Sigmoid colon (tissue), 6 donors: ENCODE measurements at regions not wholly inside any gene's neighbourhood (a gene's known extent, or its start where the extent isn't known, plus 50 kb on each side); places are given as distances from the start of the nearest gene placed in this dataset.
"Not testable (repeated sequence)": the region's sequence is repeated elsewhere in the genome, so short reads cannot be mapped to it uniquely, and the experiment has no call there.

Experiments used
- DNase-seq: peaks from one replicate; pipeline ENCODE4 v3.0.0-alpha.2; 2019
- H3K27ac ChIP-seq, 4 donors: fragments of 200-600 bp; sonication (generic); one replicate each; pipeline ENCODE4 v1.5.1; 2016 to 2019; ENCODE audit warnings: mild to moderate bottlenecking in 1 of 4
- H3K27me3 ChIP-seq, 3 donors: fragments of 200-600 bp; sonication (generic); one replicate each; pipeline ENCODE4 v1.5.1; 2019; ENCODE audit warnings: mild to moderate bottlenecking in 1 of 3
- H3K36me3 ChIP-seq, 4 donors: fragments of 200-600 bp; sonication (generic); one replicate each; pipeline ENCODE4 v1.5.1; 2016 to 2019
- H3K4me1 ChIP-seq, 4 donors: fragments of 200-600 bp; sonication (generic); one replicate each; pipeline ENCODE4 v1.5.1; 2017 to 2019
- H3K4me3 ChIP-seq, 4 donors: fragments of 200-600 bp; sonication (generic); one replicate each; pipeline ENCODE4 v1.5.1; 2017 to 2019; ENCODE audit warnings: mild to moderate bottlenecking in 2 of 4, moderate library complexity in 1 of 4
- H3K9me3 ChIP-seq, 4 donors: fragments of 200-600 bp in 3 of 4; sonication (generic) in 3 of 4; one replicate each; pipeline versions ENCODE4 v1.5.1 to v1.6.1; 2013 to 2019
- CTCF ChIP-seq, 4 experiments: fragments of 450-650 bp in 3 of 4; fragments of 200-600 bp in 1 of 4; IDR thresholded peaks; one replicate each; pipeline ENCODE4 v1.5.1; 2016 to 2019; ENCODE audit warnings: antibody characterized with exemption in 4 of 4, mild to moderate bottlenecking in 3 of 4, moderate library complexity in 2 of 4
- EP300 ChIP-seq, 4 donors: sonication (generic); formaldehyde crosslinking; IDR thresholded peaks; one replicate each; pipeline ENCODE4 v1.6.1; 2017; ENCODE audit warnings: antibody characterized with exemption in 4 of 4
- POLR2A ChIP-seq, 2 donors: fragments of 450-650 bp; IDR thresholded peaks; one replicate each; pipeline ENCODE4 v1.6.1; 2016; ENCODE audit warnings: antibody characterized with exemption in 2 of 2, mild to moderate bottlenecking in 2 of 2, moderate library complexity in 2 of 2
- POLR2AphosphoS5 ChIP-seq, 4 donors: sonication (generic); formaldehyde crosslinking; IDR thresholded peaks; one replicate each; pipeline ENCODE4 v1.6.1; 2017; ENCODE audit warnings: antibody characterized with exemption in 4 of 4
- WGBS, 2 donors: extraction: QIAGEN DNeasy Blood & Tissue Kit; methylation state at CpG; one replicate each; pipeline ENCODE4 v1.1.7; 2013; 5-methylcytosine and 5-hydroxymethylcytosine counted together
- intact Hi-C: fragments of 100-400 bp; cut with DNase I; formaldehyde crosslinking; loops from one replicate; pipeline ENCODE4 v1.15.1; 2023
- donor health status: healthy with polysubstance abuse.
- donor health status: healthy.

GRCh38 chr1:30363031-30363430 is 360.4 kb downstream of the MATN1 start:
- H3K4me1 ChIP-seq = no peaks in the 10 kb centered on the region
- no peak for DNase-seq
- H3K4me3 ChIP-seq = no peak overlapping the region
- no peaks in the 10 kb centered on the region for H3K9me3 ChIP-seq
- WGBS, 2 donors = 61 to 73% methylated on average over 3 of the region's 3 CpGs
- H3K36me3 ChIP-seq = no peaks in the 10 kb centered on the region
- intact Hi-C loops = no loop called here
- TF ChIP-seq POLR2A (IDR thresholded peaks at IDR 0.05) = no peak
- H3K27ac ChIP-seq = no peak overlapping the region
- peaks cover 0 to 8% (median 0%) of the 10 kb centered on the region in 3 donors for H3K27me3 ChIP-seq

GRCh38 chr1:30362603-30362990 is 360.8 kb downstream of the MATN1 start:
- Histone ChIP-seq H3K9me3 (no peaks in the 10 kb centered on the region), H3K27me3 (peaks cover 0 to 8% (median 0%) of the 10 kb centered on the region in 3 donors), H3K27ac (no peak overlapping the region), H3K36me3 (no peaks in the 10 kb centered on the region), H3K4me3 (no peak overlapping the region), H3K4me1 (no peaks in the 10 kb centered on the region)
- no peak for TF ChIP-seq EP300 (IDR thresholded peaks at IDR 0.05)
- no peak for TF ChIP-seq CTCF (IDR thresholded peaks at IDR 0.05)
- no peak for TF ChIP-seq POLR2A (IDR thresholded peaks at IDR 0.05)
- DNase-seq = no peak
- WGBS, 2 donors = 71 to 75% methylated on average over 6 of the region's 6 CpGs
- intact Hi-C loops = no loop called here

GRCh38 chr1:30361890-30362602 is 361.3 kb downstream of the MATN1 start:
- intact Hi-C loops, H3K9me3 ChIP-seq, H3K27me3 ChIP-seq, H3K4me1 ChIP-seq, H3K27ac ChIP-seq, DNase-seq, H3K36me3 ChIP-seq, H3K4me3 ChIP-seq: not testable (repeated sequence)
- 69 to 74% methylated on average over 10 of the region's 10 CpGs for WGBS, 2 donors

GRCh38 chr1:30360753-30361152 is 362.6 kb downstream of the MATN1 start:
- no peaks in the 10 kb centered on the region for H3K36me3 ChIP-seq
- 67 to 69% methylated on average over 7 of the region's 7 CpGs for WGBS, 2 donors
- no peaks in the 10 kb centered on the region for H3K4me1 ChIP-seq
- no peak for DNase-seq
- TF ChIP-seq CTCF (IDR thresholded peaks at IDR 0.05) = no peak
- no peak for TF ChIP-seq EP300 (IDR thresholded peaks at IDR 0.05)
- TF ChIP-seq POLR2A (IDR thresholded peaks at IDR 0.05) = no peak
- no peak for TF ChIP-seq POLR2AphosphoS5 (IDR thresholded peaks at IDR 0.05)
- intact Hi-C loops = no loop called here
- H3K27ac ChIP-seq = no peak overlapping the region
- no peak overlapping the region for H3K4me3 ChIP-seq
- peaks cover 0 to 8% (median 0%) of the 10 kb centered on the region in 3 donors for H3K27me3 ChIP-seq
- no peaks in the 10 kb centered on the region for H3K9me3 ChIP-seq

- TF ChIP-seq POLR2A (IDR thresholded peaks at IDR 0.05) (no peak), EP300 (IDR thresholded peaks at IDR 0.05) (no peak), CTCF (IDR thresholded peaks at IDR 0.05) (no peak), POLR2AphosphoS5 (IDR thresholded peaks at IDR 0.05) (no peak)
- H3K36me3 ChIP-seq = no peaks in the 10 kb centered on the region
- H3K9me3 ChIP-seq = no peaks in the 10 kb centered on the region
- no peaks in the 10 kb centered on the region for H3K4me1 ChIP-seq
- H3K4me3 ChIP-seq = no peak overlapping the region
- H3K27me3 ChIP-seq = peaks cover 0 to 8% (median 0%) of the 10 kb centered on the region in 3 donors
- no peak for DNase-seq
- 83 to 94% methylated on average over 2 of the region's 2 CpGs for WGBS, 2 donors
- intact Hi-C loops = no loop called here
- H3K27ac ChIP-seq = no peak overlapping the region
These were observed 363.1 kb downstream of the MATN1 start for GRCh38 chr1:30360281-30360680.
